ENCODE measurements at regions not wholly inside any gene's neighbourhood (a gene's known extent, or its start where the extent isn't known, plus 50 kb on each side); places are given as distances from the start of the nearest gene placed in this dataset.
A peak's percentile ranks its signal among the peaks of the same experiment; 100 is the strongest.

DNA sequence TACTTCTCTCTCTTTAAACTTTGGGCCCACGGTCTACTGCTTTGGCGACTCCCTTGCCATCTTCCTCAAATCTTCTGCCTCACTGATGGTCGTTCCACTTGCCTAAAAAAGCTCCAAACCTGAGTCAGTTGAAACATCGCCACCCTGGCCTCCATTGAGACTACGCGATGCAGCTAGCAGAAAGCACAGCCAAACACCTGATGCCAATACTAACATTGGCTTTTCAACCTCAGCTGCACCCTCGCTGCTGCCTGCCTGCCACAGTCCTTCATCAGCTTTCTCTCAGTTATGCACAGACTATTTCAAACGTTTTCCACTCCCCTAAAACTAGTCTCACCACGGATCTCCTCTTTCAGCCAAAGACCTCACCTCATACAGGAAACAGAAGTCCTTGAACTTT is 214.2 kb upstream of the TMCO5A start:
- no peak for DNase-seq

DNA sequence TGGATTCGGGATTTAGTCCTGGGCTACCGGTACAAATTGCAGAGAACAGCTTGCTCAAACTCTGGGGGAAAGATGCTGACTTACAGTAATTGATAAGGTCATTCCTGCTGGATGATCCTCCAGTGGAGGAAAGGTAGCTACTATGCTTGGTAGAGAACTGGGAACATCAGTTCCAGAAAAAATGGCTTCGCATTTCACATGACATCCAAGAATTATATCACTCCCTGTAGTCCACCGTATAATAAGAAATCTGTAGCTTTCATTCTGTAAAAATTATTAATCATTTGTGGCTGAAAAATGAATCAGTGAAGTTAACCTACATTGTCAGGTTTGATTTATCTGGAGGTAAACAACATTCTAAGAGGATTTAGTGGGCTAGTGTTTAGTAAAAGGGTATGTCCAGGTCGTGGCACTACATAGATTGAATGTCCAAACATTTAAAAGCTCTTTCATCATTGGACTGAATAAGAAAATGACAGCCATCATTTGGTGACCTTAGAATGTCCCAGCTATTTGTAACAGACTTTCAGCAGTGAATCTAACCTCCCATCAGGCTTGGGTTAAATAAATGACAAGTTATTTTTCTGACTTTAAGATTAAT is 203.2 kb upstream of the TMCO5A start:
- DNase-seq: no peak

DNA sequence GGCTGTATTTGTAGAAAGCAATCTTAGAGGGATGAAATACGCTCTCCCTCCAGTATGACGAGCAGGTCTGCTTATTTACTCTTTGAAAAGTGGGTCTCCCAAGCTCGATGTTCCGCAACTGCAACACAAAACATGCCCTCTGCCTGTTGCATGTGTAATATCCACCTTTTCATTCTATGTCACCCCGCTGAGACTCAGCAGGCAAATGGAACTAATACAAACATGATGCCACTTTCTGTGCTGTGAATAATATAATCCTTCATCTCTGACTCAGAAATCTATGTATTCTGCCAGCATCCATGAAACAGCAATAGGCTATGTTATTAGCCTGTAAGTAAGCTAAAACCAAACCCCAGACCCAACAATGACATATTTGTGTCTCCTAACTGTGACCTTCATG is 200.8 kb upstream of the TMCO5A start:
- peak; percentile 1 for DNase-seq

DNA sequence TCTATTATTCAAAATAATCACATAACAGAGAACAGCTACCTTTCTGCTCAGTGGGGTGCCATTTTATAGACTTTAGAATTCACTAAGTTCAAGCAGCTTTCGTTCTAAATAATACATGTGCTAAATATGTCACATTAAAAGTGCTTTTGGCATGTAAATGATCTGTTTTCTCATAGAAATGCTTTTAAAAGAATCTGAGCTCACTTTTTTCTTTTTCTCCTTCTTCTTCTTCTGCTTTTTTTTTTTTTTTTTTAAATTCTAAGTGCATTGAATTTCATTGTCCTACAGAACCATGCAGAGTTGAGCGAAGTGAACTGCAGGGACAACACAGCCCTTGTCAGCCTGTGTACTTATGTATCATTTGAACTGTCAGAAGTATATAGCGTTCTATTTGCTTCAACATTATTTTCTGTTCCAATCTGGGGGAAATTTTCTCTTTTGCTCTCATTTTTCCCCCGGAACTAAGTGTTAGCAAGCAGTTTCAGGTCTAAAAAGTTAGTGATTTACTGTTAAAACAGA is 193.8 kb upstream of the TMCO5A start:
- DNase-seq: no peak

DNA sequence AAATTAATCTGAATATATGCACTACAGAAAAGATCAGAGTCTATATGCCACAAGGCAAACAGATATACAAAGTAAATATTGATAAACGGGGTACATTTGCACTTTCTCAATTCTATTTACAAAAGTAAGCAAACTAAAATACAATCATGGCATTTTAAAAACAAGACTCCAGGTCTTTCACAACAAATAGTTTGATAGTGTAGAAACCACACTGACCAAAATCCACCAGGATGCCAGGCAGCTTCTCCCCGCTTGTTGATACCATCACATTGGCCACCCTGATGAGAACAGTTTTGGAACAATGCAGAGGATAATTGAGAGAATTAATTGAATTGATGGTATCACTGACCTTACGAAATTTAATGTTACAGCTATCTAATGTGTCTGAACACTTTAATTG is 190.6 kb upstream of the TMCO5A start:
- DNase-seq: no peak

DNA sequence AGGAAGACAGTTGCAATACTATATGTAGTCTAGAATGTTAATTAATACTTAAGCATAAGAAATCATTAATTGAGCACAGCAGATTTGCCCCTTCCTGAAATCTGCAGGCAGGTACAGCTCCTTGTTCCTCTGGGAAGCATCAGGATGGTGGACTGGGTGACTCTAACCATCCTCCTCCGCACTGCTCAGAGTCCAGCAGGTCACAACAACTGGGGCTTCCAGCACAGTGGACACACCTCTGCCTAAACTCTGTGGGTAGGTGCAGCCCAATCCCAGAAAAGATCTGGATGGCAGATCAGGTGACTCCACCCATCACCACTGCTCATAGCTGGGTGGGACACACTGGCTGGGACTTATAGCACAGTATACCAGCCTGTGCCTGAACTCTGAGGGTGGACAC is 189.9 kb upstream of the TMCO5A start:
- no peak for DNase-seq

DNA sequence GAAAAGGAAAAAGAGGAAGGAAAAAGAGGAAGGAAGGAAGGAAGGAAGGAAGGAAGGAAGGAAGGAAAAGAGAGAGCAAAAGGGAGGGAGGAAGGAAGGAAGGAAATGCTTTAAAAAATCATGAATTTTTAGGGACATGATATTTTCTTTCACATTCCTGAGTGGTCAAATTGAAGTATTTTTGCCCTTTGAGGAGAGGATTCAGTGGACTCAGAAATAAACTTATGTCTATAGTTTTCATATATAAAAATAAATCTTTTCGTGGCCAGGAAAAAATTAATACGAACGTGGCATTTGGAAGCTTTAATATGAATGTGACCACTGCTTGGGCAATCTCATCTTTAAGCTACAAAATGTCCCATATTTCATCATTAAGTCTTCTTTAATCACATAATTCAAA is 183.0 kb upstream of the TMCO5A start:
- no peak for DNase-seq

DNA sequence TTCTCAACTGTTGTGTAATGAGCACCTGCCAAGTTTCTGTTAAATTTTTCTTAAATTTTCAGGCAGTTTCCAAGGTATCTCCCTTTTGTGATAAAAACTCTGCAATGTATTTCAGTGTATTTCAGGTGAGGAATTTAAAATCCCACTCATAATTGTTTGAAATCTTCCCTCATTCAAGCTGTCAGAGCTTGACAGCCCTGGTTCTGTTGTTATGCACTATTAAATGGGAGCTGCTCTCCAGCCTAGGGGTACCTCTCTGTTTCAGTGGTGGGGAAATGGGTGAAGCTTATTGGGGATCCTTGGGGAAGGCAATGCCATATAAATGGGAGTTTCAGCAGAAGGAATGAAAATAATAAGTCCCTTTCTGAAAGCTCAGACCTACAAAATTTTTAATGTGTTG is 178.0 kb upstream of the TMCO5A start:
- DNase-seq: no peak

DNA sequence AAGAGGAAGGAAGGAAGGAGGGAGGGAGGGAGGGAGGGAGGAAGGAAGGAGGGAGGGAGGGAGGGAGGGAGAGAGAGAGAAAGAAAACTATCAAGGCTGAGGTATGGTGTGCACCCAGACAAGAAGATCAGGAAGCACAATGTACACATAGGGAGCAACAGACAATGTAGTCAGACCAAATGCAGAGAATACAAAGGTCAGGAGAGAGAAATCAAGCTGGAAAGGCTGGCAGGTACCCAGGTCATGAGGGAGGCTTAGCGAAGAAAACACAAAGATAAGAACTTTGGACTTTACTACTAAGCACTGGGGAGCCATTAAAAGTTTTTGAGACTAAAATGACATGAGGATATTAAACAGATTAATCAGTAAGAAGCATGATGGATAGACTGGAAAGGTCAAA is 176.0 kb upstream of the TMCO5A start:
- no peak for DNase-seq

DNA sequence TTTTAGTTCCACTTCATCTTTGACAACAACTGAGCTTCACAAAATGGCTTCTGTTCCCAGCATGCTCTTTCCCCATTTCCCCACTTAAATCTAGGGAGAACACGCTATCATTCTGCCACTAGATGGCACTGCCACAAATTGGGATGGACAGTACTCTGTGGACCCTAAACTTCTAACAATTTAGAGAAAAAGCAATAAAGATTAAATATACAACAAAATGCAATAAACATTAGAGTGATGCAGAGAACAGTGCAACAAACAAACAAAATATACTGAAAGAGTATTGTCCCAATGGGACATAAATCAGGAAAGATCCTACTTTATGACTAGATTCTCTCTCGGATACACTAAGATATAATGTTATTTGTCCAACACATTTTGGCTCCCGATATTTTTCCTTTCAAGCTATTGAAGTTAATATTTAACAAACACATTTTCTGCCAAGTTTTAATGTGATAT is 169.7 kb upstream of the TMCO5A start:
- peak; percentile 79 for DNase-seq

DNA sequence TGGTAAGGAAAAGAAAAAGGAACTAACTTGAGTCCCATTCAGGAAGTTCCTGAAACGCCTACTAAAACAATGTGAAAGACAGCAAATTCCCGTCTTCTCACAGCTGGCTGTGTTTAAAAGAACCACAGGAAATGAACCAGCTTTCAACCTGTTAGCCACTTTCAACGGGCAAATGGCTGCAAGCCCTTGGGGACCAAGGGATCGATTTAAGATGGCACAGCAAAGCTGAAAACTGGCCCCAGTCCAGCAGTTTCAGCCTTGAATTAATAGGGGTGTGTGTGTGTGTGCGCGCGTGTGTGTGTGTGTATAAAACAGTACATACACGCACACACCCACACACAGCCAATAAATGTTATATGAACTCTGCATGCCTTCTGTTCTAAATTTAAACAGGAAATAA is 168.7 kb upstream of the TMCO5A start:
- no peak for DNase-seq

DNA sequence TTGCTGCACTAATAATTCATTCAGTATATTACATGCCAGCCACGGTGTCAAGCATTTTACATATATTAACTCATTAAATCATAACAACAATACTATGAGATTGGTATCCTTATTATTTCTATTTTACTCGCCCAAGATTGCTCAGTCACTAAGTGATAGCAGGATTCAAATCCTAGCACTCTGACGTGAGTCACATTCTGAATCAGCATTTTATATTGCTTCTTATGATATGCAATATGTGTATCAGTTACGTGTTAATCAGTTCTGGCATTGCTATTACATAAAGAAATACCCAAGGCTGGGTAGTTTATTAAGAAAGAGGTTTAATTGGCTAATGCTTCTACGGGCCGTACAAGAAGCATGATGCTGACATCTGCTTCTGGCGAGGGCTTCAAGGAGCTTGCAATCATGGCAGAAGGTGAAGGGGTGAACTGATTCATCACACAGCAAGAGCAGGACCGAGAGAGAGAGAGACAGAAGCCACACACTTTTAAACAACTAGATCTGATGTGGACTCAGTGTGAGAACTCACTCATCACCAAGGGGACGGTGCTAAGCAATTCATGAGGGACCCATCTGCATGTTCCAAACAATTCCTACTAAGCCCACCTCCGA is 166.5 kb upstream of the TMCO5A start:
- DNase-seq: no peak

DNA sequence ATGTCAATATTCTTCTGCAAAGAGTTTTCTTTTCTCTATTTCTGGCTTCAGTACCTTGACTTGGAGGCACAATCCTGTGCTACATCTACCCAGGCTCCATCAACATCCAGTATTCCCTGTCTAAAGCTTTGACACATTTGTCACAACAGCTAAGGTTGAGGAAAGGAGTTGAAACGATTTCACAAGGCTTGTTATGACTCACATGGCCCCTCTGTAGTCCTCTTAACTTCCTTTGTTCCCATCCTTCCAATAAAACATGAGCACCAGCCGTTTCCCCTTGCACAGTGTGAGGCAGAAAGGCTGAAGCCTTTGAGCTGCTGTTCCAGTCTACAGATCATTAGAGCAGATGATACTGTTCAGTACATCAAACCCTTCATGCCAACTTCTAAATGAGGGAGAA is 163.0 kb upstream of the TMCO5A start:
- peak; percentile 25 for DNase-seq

DNA sequence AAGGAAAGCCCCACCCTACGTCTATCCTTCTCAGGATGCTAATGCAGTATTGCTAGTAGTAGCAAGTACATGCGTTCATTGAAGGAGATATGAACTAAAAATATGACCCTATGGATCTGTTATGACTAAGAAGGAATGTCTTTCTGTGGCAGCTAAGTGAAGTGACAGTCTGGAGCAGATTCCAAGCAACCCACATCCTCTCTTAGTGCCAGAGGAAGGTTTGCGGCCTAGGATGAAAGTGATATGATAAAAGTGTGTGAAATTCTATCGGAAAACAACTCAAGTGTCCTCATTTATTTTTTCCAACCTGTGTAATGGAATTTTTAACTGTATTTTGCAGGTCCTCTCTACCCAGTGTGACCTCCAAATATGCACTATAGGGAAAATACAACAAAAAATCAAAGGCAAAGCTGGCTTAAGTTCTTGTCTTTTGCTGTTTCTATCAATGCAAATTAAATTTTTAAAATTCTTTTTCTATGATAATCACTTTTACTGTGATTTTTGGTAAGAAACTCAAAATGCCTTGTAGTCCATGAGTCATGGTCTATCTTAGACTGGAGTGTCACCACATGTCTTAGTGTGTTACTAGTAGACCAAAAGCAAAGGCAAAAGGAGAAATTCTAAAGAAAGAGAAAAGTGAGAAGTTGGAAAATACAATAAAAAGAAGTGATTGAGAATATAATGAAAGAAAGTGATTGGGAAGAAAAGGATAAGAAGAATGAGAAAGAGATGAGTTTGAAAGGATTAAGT is 161.2 kb upstream of the TMCO5A start:
- no peak for DNase-seq

DNA sequence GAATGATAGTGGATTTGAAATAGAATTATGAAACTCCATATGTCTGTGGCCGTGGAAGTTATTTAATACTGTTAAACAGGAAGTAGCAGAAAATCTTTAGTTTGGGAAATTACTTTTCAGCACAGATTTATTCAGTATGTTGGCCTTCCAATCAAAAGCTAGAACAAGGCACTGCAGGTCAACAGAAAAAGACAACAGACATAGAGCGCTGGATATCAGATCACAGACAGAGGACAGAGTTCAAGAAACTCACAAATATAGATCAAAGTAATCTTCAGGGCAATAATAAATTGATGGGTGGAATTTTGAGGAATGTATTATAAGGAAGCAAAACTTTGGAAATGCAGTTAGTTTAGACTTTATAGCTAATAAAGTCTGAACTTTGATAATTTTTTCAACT is 159.5 kb upstream of the TMCO5A start:
- DNase-seq: no peak

DNA sequence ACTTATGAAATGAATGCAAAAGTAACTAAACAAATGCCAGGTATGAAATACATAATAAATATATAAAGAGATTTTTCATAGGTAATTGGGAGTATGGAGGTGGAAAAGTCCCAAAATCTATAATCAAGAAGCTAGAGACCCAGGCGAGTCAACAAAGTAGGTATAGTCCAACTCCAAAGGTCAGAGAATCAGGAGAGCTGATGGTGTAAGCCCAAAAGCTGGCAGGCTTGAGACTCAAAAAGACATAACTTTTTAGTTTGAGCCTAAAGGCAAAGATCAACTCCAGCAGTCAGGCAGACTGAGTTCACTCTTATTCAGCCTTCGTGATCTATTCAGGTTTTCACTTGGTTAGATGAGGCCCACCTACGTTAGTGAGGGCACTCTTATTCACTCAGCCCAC is 157.4 kb upstream of the TMCO5A start:
- DNase-seq: no peak

DNA sequence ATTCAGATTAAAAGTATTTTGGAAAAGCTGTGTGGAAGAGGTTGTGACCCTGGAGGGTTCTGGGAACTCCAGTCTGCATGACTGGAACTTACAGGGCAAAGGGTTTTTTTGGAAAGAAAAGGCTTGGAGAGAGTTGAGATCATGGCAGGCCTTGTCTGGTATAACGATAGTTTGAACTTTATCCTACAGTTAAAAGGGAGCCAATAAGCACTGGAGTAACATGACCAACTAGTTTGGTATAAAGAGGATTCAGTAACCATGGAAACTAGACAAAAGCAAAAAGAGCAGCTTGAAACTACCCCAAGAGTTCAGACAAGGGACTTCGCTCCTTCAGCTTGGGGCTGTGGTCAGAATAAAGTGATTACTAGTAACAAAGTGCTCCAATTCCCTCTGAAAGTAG is 151.2 kb upstream of the TMCO5A start:
- DNase-seq: peak; percentile 1

DNA sequence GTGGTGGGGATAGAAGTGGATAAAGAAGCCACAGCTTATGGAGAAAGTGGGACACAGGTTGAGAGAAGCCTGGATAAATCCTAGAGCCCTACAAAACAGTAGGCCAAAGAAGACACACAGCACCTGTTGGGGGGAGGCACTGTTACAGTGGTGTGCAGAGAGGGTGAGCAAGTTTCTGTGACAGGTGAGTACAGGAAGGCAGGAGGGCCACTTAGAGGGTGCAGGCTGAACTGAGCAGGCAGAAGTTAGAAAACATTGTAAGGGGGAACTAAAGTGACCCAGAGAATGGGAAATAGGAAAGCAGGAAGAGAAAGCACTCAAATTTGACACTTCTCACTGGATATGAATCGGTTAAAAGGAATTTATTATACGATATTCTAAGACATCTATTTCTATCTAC is 146.1 kb upstream of the TMCO5A start:
- peak; percentile 66 for DNase-seq

DNA sequence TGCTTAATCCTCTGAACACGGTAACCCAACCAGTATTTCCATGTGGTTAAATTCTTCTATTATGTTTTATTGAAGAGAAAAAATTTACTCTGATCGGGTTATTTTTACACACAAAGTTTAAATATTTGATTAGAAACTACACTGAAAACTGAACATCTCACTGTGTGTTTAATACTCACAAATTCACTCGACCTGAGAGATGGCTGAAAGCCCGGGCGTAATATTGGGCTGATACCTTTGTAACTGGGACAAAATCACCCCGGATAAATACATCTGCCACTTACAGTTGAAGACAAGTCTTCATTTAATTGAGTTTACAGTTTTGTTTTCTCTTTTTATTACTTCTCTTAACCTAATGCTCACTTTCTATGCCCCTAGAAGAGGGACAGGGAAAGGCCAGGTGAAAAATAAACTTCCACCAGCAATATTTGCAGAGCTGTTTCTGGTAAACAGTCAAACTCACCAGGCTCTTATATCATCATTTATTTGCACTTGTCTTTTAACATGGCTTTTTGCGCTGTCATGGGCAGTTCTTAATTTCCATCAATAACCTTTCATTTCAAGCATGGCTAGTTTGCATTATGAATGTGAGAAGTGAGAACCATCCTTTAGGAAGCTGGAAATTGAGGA is 145.6 kb upstream of the TMCO5A start:
- DNase-seq: peak; percentile 83

DNA sequence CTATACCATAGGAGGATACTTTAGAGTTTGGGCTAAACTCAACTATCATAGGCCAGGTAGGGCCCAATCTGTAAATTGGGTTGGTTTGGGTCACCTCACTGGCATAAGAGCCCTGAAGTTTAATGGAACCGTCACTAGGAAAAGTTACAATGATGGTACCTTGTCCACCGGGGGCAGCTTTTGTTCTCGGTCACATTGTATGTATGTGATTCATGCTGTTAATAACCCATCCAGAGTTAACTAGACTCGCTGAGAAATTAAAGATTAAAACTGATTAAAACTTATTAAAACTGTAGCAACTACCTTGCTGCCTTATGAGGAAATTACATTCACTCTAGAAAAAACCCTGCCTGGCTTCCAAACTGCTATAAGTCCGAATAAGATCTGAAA is 145.0 kb upstream of the TMCO5A start:
- no peak for DNase-seq

DNA sequence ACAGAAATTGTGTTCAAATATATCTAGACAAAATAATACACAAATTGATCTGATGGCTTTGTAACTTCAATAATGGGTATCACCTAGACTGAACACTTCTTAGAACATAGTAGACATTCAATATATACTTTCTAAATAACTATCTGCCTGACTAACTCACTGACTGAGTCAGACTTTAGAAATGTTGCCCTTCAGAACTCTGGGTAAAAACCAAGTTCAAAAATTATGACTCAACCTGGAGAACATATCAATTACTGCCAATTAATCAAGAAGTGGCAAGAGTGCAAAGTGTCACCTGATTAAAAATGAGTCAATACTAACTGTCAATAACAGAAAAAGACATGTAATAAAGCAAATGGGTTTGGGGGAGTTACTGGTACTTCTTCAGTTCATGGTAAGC is 144.6 kb upstream of the TMCO5A start:
- peak; percentile 37 for DNase-seq

DNA sequence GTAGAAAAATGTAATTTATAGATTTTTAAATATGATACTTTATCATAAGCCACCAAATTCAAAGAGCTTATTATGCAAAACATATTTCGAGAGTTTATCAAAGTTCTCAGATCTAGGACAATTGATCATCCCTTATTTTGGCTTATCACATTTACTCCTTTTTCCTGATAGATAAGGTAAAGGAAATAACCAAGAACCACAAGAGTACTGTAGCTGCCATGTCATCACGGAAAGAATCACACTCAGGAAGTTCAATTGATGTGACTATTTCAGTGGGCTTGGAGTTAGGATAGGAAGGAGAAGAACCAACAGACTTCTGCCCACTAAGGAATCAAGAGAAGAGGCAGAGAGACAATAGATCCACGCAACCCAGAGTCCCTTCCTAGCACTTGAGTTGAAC is 142.7 kb upstream of the TMCO5A start:
- no peak for DNase-seq

DNA sequence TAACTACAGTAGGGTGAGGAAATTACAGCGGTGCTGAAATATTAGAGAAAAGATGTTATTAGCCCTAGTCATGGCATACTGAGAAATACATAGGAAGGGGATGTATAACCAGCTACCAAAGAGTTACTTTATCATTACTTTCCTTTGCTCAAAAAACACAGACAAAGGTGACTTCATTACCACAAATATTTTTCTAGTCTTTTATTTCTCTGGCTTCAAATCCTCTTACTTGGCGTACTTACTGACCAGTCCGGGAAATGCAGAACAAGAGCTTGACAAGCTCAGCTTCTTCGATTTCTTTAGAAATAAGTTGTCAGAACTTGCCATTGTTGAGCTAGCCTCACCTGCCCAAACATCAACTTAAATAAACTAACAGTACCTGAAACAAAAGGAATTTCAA is 142.1 kb upstream of the TMCO5A start:
- DNase-seq: peak; percentile 28

DNA sequence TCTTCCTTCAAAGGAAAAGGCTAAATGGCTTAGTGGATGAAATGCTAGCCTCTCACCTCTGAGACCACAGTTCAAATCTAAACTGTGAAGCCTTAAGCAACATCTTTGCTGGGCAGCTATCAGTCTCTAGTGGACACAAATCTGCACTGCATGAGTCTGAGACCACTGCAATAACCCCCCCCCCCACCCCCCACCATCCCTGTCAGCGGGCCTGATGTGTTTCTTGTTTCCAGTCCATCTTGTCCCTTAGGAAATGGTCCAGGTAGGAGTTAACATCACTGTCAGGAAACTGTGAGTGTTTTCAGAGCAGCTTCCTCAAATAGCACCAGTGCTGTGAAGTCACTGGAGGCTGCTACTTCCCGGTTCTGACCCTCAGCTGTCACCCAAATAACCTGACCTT is 140.6 kb upstream of the TMCO5A start:
- DNase-seq: peak; percentile 50
